NB4 (cell line): ENCODE measurements at regions not wholly inside any gene's neighbourhood (a gene's known extent, or its start where the extent isn't known, plus 50 kb on each side); places are given as distances from the start of the nearest gene placed in this dataset.

Experiments used
- POLR2A ChIP-seq: IDR thresholded peaks from 2 replicates; pipeline ENCODE4 v1.6.1; 2011; ENCODE audit warnings: mild to moderate bottlenecking; ENCODE audit not compliant: insufficient read length; ENCODE audit errors: extremely low read depth
- TF ChIP-seq, protein P1 (sequence below): IDR thresholded peaks from one replicate; pipeline ENCODE4 v1.5.1; 2012; ENCODE audit warnings: low read depth, low read length
- TF ChIP-seq, protein P2 (sequence below): IDR thresholded peaks from 2 replicates; pipeline ENCODE4 v1.6.1; 2011; ENCODE audit warnings: low read depth, low read length

DNA sequence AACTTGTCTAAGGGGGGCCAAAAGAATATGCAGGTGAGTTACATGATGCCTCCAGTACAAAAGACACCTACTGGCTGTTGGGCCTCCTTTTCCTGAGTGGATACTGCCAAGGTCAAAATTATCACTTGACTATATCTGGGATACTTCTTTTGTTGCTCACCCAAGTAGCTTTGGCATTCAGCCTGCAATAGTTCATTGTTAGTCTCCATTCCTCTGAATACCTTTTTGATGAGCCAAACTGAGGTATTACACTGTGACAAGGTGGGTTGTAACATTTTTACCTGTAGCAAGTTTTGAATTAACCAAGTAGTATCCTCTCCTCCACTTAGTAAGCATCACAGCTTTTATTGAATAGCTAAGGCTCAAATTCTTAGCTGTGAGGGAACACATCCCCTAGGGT lies 408.0 kb downstream of the LRRIQ3 start:
- TF ChIP-seq, protein P1, sequence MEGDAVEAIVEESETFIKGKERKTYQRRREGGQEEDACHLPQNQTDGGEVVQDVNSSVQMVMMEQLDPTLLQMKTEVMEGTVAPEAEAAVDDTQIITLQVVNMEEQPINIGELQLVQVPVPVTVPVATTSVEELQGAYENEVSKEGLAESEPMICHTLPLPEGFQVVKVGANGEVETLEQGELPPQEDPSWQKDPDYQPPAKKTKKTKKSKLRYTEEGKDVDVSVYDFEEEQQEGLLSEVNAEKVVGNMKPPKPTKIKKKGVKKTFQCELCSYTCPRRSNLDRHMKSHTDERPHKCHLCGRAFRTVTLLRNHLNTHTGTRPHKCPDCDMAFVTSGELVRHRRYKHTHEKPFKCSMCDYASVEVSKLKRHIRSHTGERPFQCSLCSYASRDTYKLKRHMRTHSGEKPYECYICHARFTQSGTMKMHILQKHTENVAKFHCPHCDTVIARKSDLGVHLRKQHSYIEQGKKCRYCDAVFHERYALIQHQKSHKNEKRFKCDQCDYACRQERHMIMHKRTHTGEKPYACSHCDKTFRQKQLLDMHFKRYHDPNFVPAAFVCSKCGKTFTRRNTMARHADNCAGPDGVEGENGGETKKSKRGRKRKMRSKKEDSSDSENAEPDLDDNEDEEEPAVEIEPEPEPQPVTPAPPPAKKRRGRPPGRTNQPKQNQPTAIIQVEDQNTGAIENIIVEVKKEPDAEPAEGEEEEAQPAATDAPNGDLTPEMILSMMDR: no peak
- no peak for TF ChIP-seq POLR2A
- TF ChIP-seq, protein P2, sequence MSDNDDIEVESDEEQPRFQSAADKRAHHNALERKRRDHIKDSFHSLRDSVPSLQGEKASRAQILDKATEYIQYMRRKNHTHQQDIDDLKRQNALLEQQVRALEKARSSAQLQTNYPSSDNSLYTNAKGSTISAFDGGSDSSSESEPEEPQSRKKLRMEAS: no peak
